PFSK-1 (cell line): ENCODE measurements at regions not wholly inside any gene's neighbourhood (a gene's known extent, or its start where the extent isn't known, plus 50 kb on each side); places are given as distances from the start of the nearest gene placed in this dataset.

Source experiments
- FOXP2 ChIP-seq: optimal IDR thresholded peaks from 2 replicates; pipeline ENCODE3; 2011; ENCODE audit warnings: borderline replicate concordance, control low read depth, inconsistent platforms; ENCODE audit not compliant: insufficient read depth; ENCODE audit errors: extremely low read length, extremely low read depth
- POLR2AphosphoS5 ChIP-seq: IDR thresholded peaks from 2 replicates; pipeline ENCODE4 v1.6.1; 2012; ENCODE audit warnings: low read depth, mild to moderate bottlenecking, control low read depth, low read length, moderate library complexity
- SIN3A ChIP-seq: IDR thresholded peaks from 2 replicates; pipeline ENCODE4 v1.6.1; 2012; ENCODE audit warnings: mild to moderate bottlenecking, low read length, moderate library complexity, borderline replicate concordance; ENCODE audit not compliant: insufficient read depth
- TAF1 ChIP-seq: IDR thresholded peaks from 2 replicates; pipeline ENCODE4 v1.6.1; 2012; ENCODE audit warnings: low read length, control low read depth, borderline replicate concordance; ENCODE audit not compliant: insufficient read depth
- TF ChIP-seq, protein P1 (sequence below), 2 experiments: IDR thresholded peaks; 2 replicates each; pipeline versions ENCODE4 v1.6.1 to v1.8.0; 2011 to 2012; ENCODE audit warnings: low read depth in 2 of 2, low read length in 2 of 2, control low read depth in 1 of 2, inconsistent platforms in 1 of 2, mild to moderate bottlenecking in 1 of 2, moderate library complexity in 1 of 2; ENCODE audit not compliant: insufficient read depth in 1 of 2

DNA sequence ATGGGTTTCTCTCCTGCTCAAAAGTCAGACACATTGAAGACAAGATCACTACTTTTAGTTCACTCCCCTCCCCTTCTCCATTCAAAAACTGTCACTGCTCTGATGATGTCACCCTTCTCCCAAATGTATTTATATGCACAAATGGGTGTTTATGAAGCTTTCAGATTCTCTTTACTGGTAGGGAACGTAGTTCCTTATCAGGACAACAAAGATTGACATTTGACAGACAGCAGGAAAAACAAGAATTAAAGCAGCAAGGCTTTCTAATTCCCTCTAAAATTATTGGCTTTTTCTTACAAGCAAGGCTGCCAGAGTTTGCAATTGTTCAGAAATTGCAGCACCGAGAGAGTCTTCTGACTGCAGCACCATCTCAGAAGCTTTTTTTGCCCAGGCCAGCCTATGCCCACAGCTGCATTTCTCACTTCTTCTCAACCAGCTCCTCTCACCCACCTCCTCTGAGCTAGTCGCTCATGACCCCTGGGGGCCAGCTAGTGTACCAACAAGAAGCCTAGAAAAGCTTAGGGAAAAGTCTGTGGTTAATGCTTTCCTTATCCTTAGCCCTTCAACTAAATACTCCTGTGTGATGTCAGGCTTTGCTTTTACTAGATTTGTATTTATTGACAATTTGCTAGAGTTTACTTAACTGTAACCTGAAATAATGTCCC is 265.1 kb downstream of the HTR7 start:
- TF ChIP-seq, protein P1, sequence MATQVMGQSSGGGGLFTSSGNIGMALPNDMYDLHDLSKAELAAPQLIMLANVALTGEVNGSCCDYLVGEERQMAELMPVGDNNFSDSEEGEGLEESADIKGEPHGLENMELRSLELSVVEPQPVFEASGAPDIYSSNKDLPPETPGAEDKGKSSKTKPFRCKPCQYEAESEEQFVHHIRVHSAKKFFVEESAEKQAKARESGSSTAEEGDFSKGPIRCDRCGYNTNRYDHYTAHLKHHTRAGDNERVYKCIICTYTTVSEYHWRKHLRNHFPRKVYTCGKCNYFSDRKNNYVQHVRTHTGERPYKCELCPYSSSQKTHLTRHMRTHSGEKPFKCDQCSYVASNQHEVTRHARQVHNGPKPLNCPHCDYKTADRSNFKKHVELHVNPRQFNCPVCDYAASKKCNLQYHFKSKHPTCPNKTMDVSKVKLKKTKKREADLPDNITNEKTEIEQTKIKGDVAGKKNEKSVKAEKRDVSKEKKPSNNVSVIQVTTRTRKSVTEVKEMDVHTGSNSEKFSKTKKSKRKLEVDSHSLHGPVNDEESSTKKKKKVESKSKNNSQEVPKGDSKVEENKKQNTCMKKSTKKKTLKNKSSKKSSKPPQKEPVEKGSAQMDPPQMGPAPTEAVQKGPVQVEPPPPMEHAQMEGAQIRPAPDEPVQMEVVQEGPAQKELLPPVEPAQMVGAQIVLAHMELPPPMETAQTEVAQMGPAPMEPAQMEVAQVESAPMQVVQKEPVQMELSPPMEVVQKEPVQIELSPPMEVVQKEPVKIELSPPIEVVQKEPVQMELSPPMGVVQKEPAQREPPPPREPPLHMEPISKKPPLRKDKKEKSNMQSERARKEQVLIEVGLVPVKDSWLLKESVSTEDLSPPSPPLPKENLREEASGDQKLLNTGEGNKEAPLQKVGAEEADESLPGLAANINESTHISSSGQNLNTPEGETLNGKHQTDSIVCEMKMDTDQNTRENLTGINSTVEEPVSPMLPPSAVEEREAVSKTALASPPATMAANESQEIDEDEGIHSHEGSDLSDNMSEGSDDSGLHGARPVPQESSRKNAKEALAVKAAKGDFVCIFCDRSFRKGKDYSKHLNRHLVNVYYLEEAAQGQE (IDR thresholded peaks at IDR 0.05; ENCODE audit: insufficient read depth in 1 of 2, low read depth in 2 of 2, low read length in 2 of 2) = no peak
- no peak for TF ChIP-seq TAF1
- TF ChIP-seq SIN3A = no peak
- TF ChIP-seq FOXP2 = no peak
- TF ChIP-seq POLR2AphosphoS5 = no peak

DNA sequence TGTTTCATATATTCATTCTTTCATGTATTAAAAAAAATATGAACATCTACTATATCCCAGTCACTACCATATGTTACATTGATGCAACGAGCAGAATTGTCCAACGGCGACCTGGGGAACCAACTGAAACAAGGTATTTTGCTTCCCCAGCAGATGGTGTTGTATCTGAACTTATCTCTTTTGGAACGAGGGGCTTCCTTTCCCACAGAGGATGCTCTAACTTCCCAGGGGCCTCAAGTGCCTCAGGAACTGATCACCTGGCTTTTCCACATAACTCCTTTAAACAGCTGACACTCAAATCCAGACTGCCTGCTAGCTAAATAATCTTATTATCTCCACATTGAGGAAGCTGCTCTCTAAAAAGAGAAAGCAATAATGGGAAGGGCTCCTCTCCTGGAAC is 259.3 kb downstream of the HTR7 start:
- TF ChIP-seq TAF1 = no peak
- TF ChIP-seq, protein P1 (IDR thresholded peaks at IDR 0.05; ENCODE audit: insufficient read depth in 1 of 2, low read depth in 2 of 2, low read length in 2 of 2) = no peak
- no peak for TF ChIP-seq FOXP2
- no peak for TF ChIP-seq SIN3A
- TF ChIP-seq POLR2AphosphoS5 = no peak

DNA sequence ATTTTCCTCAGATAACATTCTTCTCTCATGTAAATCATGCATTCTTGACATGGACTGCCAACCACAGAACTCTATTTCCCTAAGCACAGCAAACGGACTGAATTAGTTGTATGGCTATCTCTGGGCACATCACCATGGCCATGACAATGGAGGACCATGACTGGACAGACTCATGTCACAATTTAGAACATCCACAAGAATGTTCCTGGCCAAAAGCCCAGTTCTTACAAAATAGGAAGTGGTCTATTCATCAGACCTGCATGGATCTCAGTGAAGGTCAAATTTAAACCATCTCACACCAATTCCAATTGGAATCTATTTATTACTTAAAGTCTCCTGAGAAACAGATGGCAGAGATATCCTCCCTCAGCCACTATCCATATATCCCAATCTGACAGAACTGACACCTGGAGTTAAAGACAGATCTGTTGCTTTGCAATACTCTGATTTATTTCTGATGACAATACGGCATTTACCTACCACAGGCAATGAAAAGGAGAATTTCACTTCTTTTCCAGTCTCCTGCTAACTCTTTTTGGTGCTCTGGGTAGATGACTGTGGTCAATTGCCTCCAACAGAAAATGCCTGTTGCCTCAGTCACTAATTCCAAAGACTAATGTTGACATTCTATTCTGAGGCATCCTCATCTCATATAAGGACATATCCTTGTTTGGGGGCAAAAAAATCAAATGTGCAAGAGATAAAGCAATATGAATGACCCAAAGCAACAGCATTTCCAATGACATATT is 254.8 kb downstream of the HTR7 start:
- TF ChIP-seq TAF1 (no peak), SIN3A (no peak), FOXP2 (no peak), POLR2AphosphoS5 (no peak)

DNA sequence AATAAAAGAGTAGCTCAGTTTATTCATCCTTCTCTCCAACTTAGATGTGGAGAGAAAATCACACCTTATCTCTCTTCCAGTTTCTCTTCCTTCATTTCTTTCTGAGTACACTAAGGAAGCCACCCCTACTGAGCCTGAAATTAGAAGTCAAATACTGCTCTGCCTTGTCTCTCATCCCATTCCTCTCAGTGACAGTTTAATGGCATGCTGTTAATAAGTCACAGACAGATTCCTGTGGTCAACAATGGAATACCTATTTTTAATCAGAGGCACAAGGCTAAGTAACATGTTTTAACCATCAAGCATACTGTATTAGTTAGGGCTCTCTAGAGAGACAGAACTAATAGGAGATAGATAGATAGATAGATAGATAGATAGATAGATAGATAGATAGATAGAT is 253.2 kb downstream of the HTR7 start:
- TF ChIP-seq SIN3A (no peak), FOXP2 (no peak), POLR2AphosphoS5 (no peak), TAF1 (no peak)
- TF ChIP-seq, protein P1 (IDR thresholded peaks at IDR 0.05; ENCODE audit: insufficient read depth in 1 of 2, low read depth in 2 of 2, low read length in 2 of 2) = no peak

DNA sequence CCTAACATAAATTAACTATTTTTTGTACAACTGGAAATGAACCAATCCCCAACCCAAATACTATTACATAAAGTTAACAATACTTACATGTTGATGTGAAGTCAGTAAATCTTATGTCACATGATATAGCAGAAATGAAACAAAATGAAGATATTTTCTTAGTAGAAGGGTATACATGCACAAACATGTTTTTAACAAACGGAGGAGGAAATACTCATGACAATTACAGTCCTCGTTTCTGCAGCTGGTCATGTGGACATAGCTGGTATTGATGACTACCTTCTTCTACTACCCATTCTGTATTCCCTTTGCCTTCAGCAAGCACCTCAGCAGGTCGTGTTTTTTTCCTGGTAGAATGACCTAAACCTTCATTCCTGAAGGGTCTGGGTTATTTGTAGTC is 252.3 kb downstream of the HTR7 start:
- TF ChIP-seq TAF1 = no peak
- no peak for TF ChIP-seq SIN3A
- TF ChIP-seq FOXP2 = no peak
- TF ChIP-seq POLR2AphosphoS5 = no peak
- TF ChIP-seq, protein P1 (IDR thresholded peaks at IDR 0.05; ENCODE audit: insufficient read depth in 1 of 2, low read depth in 2 of 2, low read length in 2 of 2) = no peak
